Islet of Langerhans (tissue), 1 donor: ENCODE measurements at regions not wholly inside any gene's neighbourhood (a gene's known extent, or its start where the extent isn't known, plus 50 kb on each side); places are given as distances from the start of the nearest gene placed in this dataset.

ENCODE experiments used
- FAIRE-seq: peaks from one replicate; lab custom pipeline; 2011; peaks lifted over from hg19 to GRCh38; lab: Jason Lieb, UNC

DNA sequence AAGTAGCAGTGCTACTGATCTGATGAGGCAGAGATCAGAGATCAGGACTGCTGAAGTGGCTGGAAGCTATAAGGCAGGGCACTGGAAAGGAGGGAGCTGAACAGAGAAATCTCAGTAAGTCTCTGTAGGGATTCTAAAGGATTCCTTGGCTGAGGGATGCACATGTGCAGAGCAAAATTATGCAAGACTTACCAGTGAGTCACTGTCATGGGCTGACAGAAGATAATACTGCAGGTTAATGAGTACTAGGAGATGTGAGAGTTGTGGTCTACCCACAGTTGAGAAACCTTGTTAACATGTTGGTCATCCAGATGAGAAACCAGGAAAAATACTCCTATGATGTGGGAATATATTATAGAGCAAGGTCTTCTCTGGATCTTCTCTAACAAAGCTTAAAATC lies 378.1 kb downstream of the HAPSTR1 start:
- peak; percentile 30 for FAIRE-seq

DNA sequence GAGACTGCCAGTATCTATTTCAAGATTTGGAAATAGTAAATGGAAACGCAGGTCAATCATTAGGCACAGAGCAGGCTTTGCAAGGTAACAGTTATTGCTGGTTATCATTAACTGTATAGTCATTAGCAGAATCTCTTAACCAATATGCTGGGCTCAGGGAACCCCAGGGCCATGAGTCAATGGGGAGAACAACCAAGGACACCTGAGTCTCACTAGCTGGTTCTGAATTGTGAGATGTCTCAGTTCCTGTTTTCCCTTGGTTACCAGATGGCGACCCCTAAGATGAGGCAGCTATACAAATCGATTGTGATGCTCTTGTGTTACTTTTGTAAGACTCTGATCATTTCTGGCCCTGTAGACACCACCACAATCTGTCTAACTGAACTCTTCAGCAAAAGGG lies 385.3 kb downstream of the HAPSTR1 start:
- FAIRE-seq = no peak

DNA sequence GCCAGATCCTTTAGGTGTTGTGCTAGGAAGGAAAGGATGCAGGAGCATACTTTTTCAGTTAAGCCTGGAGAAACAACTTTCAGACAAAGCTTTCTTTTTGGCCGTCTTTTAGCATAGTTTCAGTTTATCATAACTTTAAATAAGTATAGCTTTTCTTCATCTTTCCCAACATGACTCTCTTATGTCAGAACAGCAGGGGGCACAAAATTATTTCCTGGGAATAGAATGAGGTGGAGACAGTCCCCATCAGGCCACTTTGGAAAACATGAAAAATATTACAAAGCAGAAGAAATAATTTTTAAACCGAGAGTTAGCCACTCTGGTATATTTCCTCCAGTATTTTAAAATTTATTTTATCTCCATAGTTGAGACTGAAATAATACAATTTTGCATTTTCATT lies 387.6 kb downstream of the HAPSTR1 start:
- no peak for FAIRE-seq

DNA sequence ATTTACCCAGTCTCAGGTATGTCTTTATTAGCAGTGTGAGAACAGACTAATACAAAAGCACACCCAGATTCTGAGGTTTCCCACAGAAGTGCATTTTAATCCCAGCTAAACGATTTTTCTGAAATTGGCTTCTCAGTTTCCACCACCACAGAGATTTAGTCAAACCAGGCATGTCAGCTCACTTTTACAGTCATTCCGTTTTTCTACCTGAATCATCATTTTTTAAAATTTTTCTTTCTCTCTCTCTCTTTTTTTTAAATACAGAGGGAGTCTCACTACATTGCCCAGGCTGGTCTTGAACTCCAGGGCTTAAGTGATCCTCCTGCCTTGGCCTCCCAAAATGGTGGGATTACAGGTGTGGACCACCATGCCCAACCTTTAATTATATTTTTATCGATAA lies 389.1 kb downstream of the HAPSTR1 start:
- FAIRE-seq = no peak

DNA sequence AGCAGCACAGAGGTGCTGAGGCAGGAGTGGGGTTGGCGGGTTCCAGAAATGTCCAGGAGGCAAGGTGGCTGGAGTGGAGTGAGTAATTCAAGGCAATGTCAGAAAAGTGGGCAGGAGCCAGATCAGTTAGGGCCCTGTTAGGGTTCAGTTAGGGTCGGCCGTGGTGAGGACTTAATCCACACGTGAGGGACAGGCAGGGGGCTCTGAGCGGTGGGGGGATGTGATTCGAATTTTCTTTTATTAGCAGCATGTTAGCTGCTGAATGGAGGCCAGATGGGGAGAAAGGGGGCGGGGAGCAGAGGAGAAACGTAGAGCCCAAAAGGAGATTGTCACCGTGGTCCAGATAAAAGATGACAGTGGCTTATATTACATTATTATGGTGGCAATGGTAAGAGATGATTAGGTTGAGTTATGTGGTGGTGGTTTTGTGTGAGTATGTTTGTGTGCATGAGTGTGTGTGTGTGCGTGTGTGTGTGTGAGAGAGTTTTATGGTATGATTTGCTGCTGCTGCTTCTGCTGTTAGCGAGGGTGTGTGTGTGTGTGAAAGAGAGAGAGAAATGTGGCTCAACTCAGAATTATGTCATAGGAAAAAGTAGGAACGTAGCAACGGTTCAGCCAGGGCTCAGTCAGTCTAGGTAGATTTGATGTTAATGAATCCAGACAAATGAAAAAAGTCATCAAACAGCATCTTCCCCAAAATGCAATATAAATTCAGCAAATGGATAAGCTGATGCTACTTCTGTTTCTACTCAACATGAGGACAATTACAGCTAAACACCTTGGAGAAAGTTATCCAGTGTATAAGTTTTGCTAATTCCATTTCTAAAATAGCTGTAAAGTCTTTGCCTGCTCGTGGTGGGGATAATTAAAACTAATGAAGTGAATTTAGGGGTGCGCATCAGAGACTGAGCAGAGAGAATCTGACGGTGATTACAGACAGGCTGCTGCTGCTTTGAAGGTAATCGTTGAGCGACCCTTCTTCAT lies 390.6 kb downstream of the HAPSTR1 start:
- peak; percentile 30 for FAIRE-seq

DNA sequence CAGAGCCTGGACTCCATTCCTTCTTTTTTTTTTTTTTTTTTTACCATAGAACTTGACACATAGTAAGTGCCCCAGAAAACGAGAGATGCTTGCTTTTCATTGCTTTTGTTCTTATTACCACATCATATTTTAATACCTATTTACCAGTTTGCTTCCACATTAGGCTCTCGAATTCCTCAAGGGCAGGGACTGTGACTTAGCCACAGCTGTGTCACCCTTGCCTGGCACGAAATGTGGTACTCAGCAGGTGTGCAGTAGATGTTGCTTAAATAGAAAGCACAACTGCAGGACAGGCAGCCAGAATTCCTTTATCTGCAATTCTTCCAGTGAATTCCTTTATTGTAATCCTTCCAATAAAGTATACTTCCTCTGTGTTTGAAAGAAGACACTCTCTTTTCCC lies 393.0 kb downstream of the HAPSTR1 start:
- no peak for FAIRE-seq

DNA sequence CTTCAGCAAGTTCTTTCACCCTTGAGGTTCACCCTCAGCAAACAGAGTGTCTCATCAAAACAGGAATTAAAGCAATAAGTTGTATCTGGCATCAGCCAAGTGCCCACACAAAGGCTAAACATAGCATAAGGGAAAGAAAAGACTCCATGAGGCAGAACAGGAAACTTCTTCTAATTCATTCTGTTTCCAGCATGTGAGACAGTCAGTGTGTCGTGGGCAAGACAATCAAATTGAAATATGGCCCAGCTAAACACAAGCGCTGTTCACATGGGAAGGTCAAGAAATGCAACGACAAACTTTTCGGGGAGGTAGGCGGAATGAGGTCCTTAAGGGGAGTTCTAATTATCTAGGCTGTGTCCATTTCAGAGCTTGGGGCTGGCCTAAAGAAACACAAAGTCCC lies 393.4 kb downstream of the HAPSTR1 start:
- no peak for FAIRE-seq

DNA sequence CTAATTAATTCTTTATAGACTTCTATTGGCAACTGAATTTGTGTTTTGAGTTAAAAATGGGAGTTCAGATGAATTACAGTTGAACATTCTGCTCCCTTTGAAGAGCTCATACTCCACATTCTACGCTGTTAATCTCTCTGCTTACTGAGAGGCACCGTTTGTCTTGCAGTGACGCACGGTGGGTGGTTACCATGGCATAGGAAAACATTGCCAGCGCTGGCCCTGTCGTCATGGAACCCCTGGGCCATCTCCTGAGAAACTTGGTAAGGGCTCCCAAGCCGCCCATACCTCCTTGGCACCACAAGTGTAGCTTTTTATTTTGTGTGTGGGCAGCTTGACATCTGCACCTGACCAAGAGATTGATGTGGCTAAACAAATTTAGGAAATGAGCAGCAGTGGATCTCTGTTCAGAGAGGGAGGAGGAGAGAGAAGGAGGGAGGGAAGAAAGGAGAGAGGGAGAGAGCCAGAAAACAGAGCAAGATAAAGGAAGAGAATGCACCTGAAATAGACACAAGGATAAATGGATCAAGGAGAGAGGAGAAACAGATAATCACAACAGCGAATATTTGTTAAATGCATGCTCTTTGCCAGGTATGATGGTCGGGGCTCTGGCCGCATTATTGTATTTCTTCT lies 398.5 kb downstream of the HAPSTR1 start:
- FAIRE-seq = peak; percentile 98

DNA sequence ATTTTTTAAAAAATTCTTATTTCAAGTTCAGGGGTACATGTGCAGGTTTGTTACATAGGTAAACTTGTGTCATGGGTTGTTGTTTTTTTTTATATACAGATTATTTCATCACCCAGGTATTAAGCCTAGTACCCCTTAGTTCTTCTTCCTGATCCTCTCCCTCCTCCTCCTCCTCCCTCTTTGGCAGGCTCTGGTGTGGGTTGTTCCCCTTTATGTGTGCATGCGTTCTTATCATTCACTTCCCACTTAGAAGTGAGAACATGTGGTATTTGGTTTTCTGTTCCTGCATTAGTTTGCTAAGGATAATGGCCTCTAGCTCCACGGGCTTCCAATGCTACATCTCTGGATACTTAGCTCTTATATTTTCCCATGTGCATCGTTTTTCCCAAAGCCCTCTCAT lies 404.4 kb downstream of the HAPSTR1 start:
- FAIRE-seq = no peak

DNA sequence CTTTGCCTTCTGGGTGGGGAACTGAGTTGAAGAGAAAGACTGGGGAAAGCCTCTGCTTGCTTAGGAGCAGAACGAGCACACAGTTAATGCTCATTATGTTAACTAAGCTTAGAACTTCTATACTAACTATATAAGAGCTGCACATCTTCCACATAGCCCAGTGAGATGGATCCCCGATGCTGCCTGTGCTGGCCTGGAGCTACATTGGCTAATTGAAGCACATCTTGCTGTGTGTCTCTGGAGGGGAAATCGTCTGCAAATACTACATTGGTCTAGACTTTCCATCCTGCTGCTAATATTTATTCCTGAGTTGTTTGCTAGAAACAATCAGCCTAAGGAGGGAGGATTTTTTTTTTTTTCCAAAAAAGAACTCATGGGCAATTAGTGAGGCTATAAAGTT lies 406.3 kb downstream of the HAPSTR1 start:
- FAIRE-seq = no peak

DNA sequence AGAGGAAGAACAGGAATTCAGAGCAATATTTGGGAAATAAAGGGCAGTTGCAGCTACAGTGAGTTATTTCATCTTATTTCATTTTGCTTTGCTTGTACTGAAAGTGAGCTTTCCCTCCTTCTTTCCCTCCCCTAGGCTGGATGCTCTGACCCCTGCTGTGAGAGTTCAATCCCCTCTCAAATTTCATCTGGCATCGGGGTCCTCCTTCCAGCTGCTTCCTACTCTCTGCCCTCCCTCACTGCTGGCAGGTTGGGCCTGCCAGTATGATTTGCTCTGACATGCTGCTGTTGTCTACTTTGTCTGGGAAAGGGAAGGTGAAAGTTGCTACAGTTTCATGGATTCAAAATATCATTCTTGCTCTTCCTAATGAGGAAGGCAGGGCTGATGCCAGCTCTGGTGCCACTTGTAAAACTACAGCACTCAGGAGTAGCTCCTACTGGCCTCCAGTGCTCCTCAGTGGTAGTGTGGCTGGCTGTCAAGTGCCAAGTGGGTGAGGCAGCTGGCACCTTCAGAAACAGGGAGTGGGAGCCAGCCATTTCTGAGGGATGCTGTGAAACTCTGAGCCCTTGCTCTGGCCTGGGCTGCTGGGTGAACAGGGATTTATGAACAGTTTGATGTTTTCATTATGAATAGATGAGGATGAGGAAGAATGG lies 408.6 kb downstream of the HAPSTR1 start:
- FAIRE-seq = no peak

DNA sequence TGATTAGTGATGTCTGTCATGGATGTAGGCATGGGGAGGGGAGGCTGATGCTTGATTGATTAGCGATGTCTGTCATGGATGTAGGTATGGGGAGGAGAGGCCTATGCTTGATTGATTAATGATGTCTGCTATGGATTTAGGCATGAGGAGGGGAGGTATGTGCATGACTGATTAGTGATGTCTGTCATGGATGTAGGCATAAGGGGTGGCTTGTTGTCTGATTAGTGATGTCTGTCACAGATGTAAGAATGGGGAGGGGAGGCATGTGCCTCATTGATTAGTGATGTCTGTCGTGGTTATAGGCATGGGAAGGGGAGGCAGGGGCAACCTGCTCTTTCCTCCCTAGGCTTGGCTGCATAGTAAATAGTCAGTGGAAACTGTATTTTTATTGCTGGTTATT lies 409.4 kb downstream of the HAPSTR1 start:
- FAIRE-seq = no peak

DNA sequence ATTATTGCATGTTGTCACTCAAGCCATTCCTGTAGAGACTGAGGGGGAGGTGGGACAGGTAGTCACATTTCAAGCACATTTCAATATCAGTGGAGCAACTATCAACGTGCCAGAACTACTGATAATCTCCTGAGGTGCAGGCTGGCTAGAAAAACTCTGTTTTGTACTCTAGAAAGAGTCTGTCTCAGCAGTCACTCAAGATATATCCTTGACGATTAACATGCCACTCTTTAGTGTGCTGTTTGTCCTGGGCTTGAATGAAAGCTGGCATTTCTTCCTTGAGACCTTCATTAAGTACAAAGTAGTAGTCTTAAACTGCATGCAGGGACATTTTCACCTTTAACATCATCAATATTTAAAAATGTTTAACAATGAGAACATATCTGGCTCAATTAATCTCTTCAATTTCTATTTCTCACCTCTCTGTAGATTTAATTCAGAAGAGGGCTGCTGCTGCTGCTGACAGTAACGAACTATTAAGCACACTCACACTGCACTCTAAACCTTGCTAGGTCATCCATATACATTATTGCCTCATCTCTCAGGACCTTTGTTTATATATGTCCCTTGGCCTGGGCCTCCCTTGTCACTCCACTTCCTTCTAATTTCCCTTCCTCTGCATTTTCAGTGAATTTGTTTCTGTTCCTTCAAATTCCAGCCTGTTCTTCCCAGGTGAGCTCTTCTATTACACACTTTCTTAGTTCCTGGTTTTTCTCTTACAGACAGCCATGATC lies 412.0 kb downstream of the HAPSTR1 start:
- no peak for FAIRE-seq

DNA sequence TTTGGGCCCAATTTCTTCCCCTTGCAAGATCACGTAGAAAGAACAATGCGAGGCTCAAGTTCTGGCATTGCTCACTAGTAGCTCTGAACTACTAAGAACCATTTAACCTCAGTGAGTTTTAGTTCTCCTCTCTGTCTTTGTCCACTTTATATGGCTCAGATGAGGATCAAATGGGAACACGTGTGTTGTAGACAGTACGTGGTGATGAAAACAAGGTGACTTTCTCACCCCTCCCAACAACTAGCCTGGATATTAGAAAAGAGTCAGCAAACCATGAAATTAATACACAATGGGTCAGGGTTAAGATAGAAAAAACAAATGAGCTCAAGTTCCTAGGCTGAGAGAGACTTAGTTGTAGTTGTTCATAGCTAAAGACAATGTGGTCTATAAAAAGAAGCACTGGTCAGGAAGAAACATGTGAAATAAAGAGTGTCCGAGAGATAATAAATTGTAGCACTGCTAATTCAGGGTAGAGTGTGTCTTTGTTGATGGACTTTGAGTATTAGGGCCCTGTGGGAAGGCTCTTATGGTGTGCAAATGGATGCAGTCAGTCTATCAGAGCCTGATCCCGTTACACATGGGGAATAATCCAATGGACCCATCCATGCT lies 417.0 kb downstream of the HAPSTR1 start:
- FAIRE-seq = no peak

DNA sequence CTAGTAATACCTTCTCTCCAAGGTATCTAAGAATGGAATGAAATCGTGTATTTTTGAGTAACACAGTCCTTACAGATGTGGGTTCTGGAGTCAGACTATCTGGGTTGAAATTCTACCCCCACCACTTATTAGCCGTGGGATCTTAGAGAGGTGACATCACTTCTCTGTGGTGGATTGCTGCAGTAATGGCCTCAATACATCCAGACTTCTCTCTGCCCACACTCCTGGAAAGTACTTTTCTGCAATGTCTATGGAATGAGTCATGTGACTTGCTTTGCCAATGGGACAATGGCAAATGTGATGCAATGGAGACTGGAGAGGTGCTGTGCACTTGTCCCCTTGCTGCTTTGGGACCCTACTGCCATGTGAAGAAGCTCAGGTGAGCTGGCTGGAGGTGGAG lies 418.2 kb downstream of the HAPSTR1 start:
- no peak for FAIRE-seq

DNA sequence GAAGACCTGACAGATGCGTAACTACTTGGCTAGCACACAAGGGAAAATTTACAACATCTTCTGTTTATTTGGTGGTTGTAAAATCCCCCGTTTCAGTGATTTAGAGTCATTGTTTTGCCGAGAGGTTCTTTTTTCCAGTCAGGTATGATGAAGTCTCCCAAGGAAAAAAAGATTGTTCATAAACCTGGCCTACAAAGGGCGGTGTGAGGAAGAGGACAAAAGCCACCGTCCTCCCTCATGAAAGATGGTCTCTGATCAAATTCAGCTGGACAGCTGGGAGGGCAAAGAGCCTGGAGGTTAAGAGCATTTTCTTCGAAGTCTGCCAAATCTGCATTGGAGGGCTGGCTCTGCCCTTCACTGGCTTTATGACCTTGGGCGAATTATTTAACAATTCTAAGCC lies 419.9 kb downstream of the HAPSTR1 start:
- no peak for FAIRE-seq

DNA sequence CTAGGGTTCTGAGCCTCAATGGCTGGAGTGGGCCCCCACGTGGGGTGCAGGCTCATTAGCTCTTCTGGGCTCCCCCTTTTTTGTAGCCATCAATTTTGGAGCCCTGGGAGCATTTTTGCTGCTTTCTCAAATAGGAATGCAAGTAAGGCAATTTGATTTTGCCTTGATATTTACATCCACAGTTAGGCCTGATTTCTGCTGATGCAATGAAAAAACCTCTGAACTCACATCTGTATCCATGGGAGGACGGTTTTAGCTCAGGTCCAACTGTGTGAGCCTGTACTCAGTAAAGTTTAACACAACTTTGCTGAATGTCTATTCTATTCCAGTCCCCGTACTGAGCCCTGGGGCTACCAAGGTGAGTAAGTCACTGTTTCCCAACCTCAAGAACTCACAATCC lies 425.0 kb downstream of the HAPSTR1 start:
- no peak for FAIRE-seq

DNA sequence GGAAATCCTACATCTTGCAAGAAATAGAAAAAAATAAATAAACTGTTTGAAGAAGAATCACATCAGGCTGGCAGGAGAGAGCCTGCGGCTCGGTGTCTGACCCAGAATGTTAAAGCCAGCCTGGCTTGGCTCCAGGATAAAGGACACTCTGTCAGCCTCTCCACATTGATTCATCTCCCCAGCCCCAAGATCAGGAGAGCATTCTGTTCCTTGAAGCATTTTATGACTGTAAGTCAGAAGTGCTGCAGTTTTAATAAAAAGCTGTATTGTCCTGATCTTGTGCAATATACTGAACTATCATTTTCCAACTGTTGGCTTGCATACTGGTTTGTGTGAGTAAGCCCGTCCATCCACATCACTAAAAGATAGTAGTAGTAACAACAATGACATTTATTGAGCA lies 426.6 kb downstream of the HAPSTR1 start:
- no peak for FAIRE-seq

DNA sequence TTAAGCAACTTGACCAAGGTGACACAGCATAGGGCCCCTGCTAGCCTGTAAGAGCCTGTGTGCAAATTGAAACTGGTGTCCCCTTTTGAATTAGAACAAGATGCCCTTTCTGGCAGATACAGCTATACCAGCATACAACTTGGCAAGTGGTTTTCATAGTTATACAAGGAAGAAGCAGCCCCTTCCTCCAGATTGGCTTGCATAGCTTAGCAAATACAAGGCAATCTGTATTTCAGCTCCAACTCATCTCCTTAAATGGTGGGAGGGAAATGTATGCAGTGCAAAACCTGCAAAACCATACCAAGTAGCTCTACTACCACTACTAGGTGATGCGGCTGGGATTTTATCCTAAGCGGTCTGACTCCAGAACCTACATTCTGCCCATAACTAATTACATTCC lies 427.1 kb downstream of the HAPSTR1 start:
- no peak for FAIRE-seq

DNA sequence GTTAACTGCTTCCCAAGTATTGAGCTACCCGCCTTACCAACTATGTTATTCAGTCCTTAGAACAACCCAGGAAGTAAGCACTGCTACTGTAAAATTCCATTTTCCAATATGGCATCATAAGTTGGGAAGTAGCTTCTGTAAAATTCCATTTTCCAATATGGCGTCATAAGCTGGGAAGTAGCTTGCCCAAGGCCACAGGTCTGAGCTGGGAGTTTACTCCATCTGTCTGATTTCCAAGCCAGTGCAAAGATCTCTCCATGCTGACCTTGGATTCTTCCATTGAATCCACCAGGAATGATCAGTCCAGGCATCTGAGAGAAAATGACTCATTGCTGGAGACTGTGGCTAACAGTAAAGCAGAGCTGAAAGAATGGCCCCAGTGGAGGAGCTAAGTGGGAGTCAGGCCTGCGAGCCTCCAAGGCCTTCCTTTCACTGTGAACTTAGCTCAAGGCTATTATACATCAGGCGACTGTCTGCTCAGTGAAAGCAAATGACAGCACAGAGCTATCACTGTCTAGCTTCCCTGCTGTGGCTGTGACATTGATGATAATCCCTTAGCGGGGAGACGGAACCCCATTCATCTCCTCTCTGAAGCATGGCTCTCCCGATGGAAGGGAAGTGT lies 430.4 kb downstream of the HAPSTR1 start:
- no peak for FAIRE-seq

DNA sequence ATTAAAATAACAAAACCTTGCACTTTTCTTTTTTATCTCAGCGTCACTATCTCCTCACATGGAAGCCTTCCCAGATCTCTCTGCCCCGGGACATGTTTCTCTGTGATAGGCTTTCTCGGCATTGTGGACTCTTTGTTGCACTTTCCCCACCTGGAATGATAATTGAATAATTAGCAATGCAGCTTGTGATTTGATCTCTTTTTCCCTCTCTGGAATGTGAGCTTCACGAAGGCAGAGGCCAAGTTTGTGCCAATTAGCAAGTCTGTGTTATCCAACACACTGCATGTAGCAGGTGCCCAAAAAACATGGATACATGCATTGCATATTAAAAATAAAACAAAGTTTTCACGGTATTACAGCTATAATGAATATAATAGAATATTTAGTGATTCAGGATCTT lies 431.2 kb downstream of the HAPSTR1 start:
- no peak for FAIRE-seq

DNA sequence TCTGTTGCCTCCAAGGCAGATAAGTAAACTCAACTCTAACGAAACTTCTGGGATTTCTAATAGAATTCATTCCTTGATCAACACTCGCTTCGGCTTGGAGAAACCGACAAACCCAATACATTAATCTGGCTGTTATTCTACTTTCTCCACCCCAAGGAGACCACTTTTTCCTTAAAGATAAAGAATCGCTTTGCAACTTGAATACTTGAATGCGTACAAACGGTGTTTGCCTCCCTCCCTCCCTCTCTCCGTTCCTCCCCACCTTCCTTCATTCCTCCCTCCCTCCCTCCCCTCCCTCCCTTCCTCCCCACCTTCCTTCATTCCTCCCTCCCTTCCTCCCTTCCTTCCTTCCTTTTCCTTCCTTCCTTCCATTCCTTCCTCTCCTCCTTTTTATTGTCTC lies 432.6 kb downstream of the HAPSTR1 start:
- no peak for FAIRE-seq
